HepG2 (cell line): ENCODE measurements at regions not wholly inside any gene's neighbourhood (a gene's known extent, or its start where the extent isn't known, plus 50 kb on each side); places are given as distances from the start of the nearest gene placed in this dataset.

ENCODE experiments used
- ATAC-seq: fragments of 200-7000 bp; cut with Tn5 transposase; 3 replicates; pipeline ENCODE4 v1.9.1; 2020; ENCODE audit warnings: mild to moderate bottlenecking, moderate library complexity
- BruUV-seq: library from RNA; stranded (reverse); fragments of 400-500 nt; replicated peaks from 2 replicates; lab custom pipeline; 2021; lab: Mats Ljungman, UMichigan
- CTCF ChIA-PET: fragments of 300-600 bp; formaldehyde crosslinking; extraction: SDS; loops from one replicate; lab custom pipeline; 2021; ENCODE audit warnings: low total read pairs, inconsistent platforms, low intra/inter-chr PET ratio; lab: Yijun Ruan, JAX
- POLR2A ChIA-PET: fragments of 350-600 bp; sonication (Branson Sonifier 250); formaldehyde crosslinking; loops from one replicate; lab custom pipeline; 2020; ENCODE audit warnings: antibody characterized with exemption, inconsistent platforms; lab: Yijun Ruan, JAX
- DNase-seq: peaks from one replicate; pipeline ENCODE4 v3.0.0-alpha.2; 2015; ENCODE audit warnings: low spot score
- FAIRE-seq: peaks from 3 replicates; lab custom pipeline; 2011; peaks lifted over from hg19 to GRCh38; lab: Jason Lieb, UNC
- H2AFZ ChIP-seq: one replicate; pipeline ENCODE4 v1.6.1; 2011; ENCODE audit warnings: low read length, inconsistent platforms
- H3K27ac ChIP-seq: fragments of 300-600 bp; 3 replicates; pipeline ENCODE4 v1.8.0; 2011; ENCODE audit warnings: mixed run types, mild to moderate bottlenecking, mixed read lengths, low read length, inconsistent platforms; ENCODE audit not compliant: insufficient read depth; ENCODE audit errors: extremely low read length
- H3K27me3 ChIP-seq, 2 experiments: fragments of 200-600 bp in 1 of 2; 2 replicates in 1 of 2; 3 replicates in 1 of 2; pipeline versions ENCODE4 v1.6.0 to v1.8.0; 2011; ENCODE audit warnings: low read length in 2 of 2, mild to moderate bottlenecking in 2 of 2, moderate library complexity in 2 of 2, inconsistent platforms in 1 of 2; ENCODE audit not compliant: insufficient read depth in 2 of 2, control insufficient read depth in 1 of 2
- H3K36me3 ChIP-seq, 2 experiments: fragments of 200-600 bp in 1 of 2; replicated peaks in 1 of 2; 2 replicates in 1 of 2; 3 replicates in 1 of 2; pipeline versions ENCODE4 v1.5.1 to v1.8.0; 2011; ENCODE audit warnings: low read length in 2 of 2, inconsistent platforms in 1 of 2; ENCODE audit not compliant: insufficient read depth in 2 of 2, control insufficient read depth in 1 of 2
- H3K4me1 ChIP-seq: 2 replicates; pipeline ENCODE4 v1.5.1; 2012; ENCODE audit warnings: low read length, inconsistent platforms; ENCODE audit not compliant: insufficient read depth
- H3K4me2 ChIP-seq: 2 replicates; pipeline ENCODE4 v1.6.0; 2011; ENCODE audit warnings: low read depth, low read length, inconsistent platforms
- H3K4me3 ChIP-seq, 3 experiments: fragments of 200-600 bp in 1 of 3; sonication (generic), shearing (Covaris generic) in 1 of 3; replicated peaks in 1 of 3; 2 replicates each; pipeline ENCODE4 v1.5.1; 2011 to 2016; ENCODE audit warnings: low read length in 3 of 3, inconsistent platforms in 2 of 3, low read depth in 2 of 3, mild to moderate bottlenecking in 2 of 3, control low read depth in 1 of 3, mixed read lengths in 1 of 3; ENCODE audit not compliant: insufficient read depth in 1 of 3
- H3K79me2 ChIP-seq: one replicate; pipeline ENCODE4 v1.6.1; 2011; ENCODE audit warnings: low read length, inconsistent platforms; ENCODE audit not compliant: insufficient read depth
- H3K9ac ChIP-seq: 2 replicates; pipeline ENCODE4 v1.6.0; 2011; ENCODE audit warnings: mild to moderate bottlenecking, low read depth, low read length, inconsistent platforms; ENCODE audit not compliant: insufficient read depth
- H3K9me3 ChIP-seq: 2 replicates; pipeline ENCODE4 v1.5.1; 2012; ENCODE audit warnings: mild to moderate bottlenecking, low read length
- H4K20me1 ChIP-seq: 2 replicates; pipeline ENCODE4 v1.6.0; 2011; ENCODE audit warnings: inconsistent platforms, mild to moderate bottlenecking, low read length, moderate library complexity; ENCODE audit not compliant: insufficient read depth
- AFF4 ChIP-seq: sonication (generic); formaldehyde crosslinking; IDR thresholded peaks from 2 replicates; pipeline ENCODE4 v1.4.0; 2020; ENCODE audit warnings: missing genetic modification reagents
- ATF3 ChIP-seq: sonication (generic); formaldehyde crosslinking; IDR thresholded peaks from 2 replicates; pipeline ENCODE4 v1.4.0; 2020; ENCODE audit warnings: missing genetic modification reagents
- DNMT3B ChIP-seq: conservative IDR thresholded peaks from 2 replicates; pipeline ENCODE4 v1.6.1; 2016; ENCODE audit warnings: missing biosample characterization, control low read depth
- SIX1 ChIP-seq: sonication (generic); formaldehyde crosslinking; IDR thresholded peaks from 2 replicates; pipeline ENCODE4 v1.4.0; 2020; ENCODE audit warnings: missing genetic modification reagents, borderline replicate concordance
- TAF15 ChIP-seq: fragments of 200-400 bp; formaldehyde crosslinking; IDR thresholded peaks from one replicate; pipeline ENCODE4 v1.6.1; 2018; ENCODE audit warnings: mild to moderate bottlenecking, low read depth, low read length; ENCODE audit not compliant: poor library complexity, severe bottlenecking
- WGBS: methylation state at CpG from one replicate; pipeline ENCODE4 v1.1.6; 2017; ENCODE audit warnings: low lambda C conversion rate; 5-methylcytosine and 5-hydroxymethylcytosine counted together
- in situ Hi-C: cut with HindIII; loops from 2 replicates; pipeline ENCODE4 v1.10.0; 2017; ENCODE audit warnings: low pct_unique_long_range_greater_than_20kb; ENCODE audit not compliant: extremely low pct_ligation_motif_present
- intact Hi-C: fragments of 100-400 bp; cut with micrococcal nuclease; formaldehyde crosslinking; loops from one replicate; pipeline ENCODE4 v1.10.0; 2022; ENCODE audit not compliant: unreplicated experiment

GRCh38 chr12:89884952-89885351 lies 176.3 kb upstream of the ATP2B1 start (continued):
- TF ChIP-seq ATF3 (CRISPR knock-in tag) (no peak), SIX1 (CRISPR knock-in tag) (no peak), DNMT3B (no peak)

DNA sequence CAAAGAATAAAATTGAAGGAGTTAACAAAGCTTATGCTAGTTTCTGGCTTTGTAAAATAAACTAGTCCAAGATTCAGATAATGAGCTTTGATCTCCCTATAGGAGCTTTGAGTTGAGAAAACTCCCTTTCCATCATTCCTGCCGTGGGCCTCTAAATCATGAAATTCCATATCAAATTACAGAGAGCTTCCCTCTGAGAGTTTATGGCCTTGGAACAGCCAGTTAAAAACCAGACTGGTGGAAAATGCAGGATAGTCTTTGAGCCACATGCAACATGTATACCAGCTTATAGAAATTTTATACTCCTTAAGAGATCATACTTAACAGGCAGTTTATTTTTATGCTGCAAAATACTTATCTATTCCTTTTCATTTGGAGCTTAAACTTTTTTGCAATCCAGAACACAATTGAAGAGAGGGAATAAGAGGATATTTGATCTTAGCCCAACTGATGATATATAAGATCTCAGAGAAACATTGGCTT lies 175.8 kb upstream of the ATP2B1 start:
- no peaks in the 10 kb centered on the region for H3K79me2 ChIP-seq
- no peaks in the 10 kb centered on the region for H3K9me3 ChIP-seq
- FAIRE-seq (no peak), DNase-seq (no peak), ATAC-seq (no peak)
- H3K4me3 ChIP-seq, result no peak overlapping the region
- H3K4me2 ChIP-seq, result no peak overlapping the region
- in situ Hi-C loops, result no loop called here
- WGBS, result 0% methylated on average over 1 of the region's 1 CpG
- CTCF ChIA-PET, result no interaction called here
- H3K36me3 ChIP-seq, result no peaks in the 10 kb centered on the region
- intact Hi-C loops, result no loop called here
- no peaks in the 10 kb centered on the region for H3K4me1 ChIP-seq
- BruUV-seq, result no TSS peak
- POLR2A ChIA-PET, result no interaction called here
- TF ChIP-seq TAF15, result no peak
- TF ChIP-seq AFF4 (CRISPR knock-in tag), result no peak
- H3K9ac ChIP-seq, result no peak overlapping the region
- H4K20me1 ChIP-seq, result no peaks in the 10 kb centered on the region
- H3K27me3 ChIP-seq, result no peaks in the 10 kb centered on the region
- no peak overlapping the region for H2AFZ ChIP-seq
- no peak overlapping the region for H3K27ac ChIP-seq
